Fibroblast of villous mesenchyme (primary cell): ENCODE measurements at regions not wholly inside any gene's neighbourhood (a gene's known extent, or its start where the extent isn't known, plus 50 kb on each side); places are given as distances from the start of the nearest gene placed in this dataset.

Experiments used
- DNase-seq: peaks from one replicate; pipeline ENCODE4 v3.0.0-alpha.2; 2010; ENCODE audit warnings: low read depth
- H3K4me3 ChIP-seq: 2 replicates; pipeline ENCODE4 v1.5.1; 2011; ENCODE audit warnings: low read depth, mild to moderate bottlenecking, low read length
- TF ChIP-seq, protein P1 (sequence below): IDR thresholded peaks from 2 replicates; pipeline ENCODE4 v1.5.1; 2012; ENCODE audit warnings: low read depth, mild to moderate bottlenecking, low read length; ENCODE audit not compliant: insufficient read depth

DNA sequence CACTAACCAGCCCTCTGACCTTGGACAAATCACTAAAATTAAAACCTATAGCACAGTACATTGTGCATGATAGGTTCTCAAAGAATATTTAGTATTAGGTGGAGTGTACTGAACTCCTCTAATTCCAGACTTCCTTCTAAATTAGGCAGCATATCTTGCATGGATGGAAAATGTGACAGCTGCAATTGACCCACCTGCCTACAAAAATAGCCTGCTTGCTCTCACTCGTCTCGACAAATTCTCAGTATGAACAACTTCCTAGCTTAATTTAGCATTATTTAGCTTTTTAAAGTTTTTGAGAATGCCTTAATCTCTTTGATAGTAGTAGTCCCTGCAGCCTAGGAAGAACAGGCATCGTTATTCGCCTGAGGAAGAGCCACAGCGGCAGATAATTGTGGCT, 482.0 kb downstream of the PIK3C3 start:
- TF ChIP-seq, protein P1, sequence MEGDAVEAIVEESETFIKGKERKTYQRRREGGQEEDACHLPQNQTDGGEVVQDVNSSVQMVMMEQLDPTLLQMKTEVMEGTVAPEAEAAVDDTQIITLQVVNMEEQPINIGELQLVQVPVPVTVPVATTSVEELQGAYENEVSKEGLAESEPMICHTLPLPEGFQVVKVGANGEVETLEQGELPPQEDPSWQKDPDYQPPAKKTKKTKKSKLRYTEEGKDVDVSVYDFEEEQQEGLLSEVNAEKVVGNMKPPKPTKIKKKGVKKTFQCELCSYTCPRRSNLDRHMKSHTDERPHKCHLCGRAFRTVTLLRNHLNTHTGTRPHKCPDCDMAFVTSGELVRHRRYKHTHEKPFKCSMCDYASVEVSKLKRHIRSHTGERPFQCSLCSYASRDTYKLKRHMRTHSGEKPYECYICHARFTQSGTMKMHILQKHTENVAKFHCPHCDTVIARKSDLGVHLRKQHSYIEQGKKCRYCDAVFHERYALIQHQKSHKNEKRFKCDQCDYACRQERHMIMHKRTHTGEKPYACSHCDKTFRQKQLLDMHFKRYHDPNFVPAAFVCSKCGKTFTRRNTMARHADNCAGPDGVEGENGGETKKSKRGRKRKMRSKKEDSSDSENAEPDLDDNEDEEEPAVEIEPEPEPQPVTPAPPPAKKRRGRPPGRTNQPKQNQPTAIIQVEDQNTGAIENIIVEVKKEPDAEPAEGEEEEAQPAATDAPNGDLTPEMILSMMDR, result no peak
- DNase-seq, result no peak
- H3K4me3 ChIP-seq, result no peak overlapping the region

DNA sequence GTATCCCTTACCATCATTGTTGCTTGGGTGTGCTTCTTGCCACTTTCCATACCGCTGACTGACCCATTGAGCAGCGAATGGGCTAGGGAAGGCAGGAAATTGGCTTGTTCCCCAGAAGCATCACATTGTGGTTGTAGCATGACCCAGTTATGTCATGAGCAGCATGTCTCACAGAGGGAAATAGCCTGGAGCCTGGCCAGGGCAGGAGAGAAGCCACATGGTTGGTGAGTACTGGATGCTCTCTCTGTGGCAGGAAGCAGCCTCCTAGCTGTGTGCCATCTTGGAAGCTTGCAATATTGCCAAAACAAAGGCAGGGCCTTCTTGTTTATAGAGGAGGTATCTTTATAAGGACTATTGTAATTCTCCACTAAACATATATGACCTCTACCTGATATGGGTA, 482.6 kb downstream of the PIK3C3 start:
- TF ChIP-seq, protein P1, result no peak
- peak; percentile 25 for DNase-seq
- H3K4me3 ChIP-seq, result no peak overlapping the region

DNA sequence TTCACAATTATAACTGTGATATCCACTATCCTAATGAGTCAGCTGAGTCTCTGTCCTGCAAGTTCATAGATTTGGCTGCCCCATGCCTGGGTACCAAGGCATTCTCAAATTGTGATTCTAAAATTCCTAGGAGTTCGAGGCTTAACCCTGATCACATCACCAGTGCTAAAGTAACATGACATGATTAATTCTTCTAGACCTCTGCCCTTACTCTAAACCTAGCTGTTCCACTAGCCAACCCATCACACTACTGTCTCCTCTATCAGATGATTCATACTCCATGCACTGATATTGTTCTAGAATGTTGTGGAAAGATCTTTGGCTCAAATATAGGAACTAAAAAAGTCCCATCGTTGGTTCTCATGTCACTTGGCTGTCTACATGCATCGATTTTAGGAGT, 487.6 kb downstream of the PIK3C3 start:
- no peak for DNase-seq
- no peak overlapping the region for H3K4me3 ChIP-seq
- TF ChIP-seq, protein P1, result no peak

DNA sequence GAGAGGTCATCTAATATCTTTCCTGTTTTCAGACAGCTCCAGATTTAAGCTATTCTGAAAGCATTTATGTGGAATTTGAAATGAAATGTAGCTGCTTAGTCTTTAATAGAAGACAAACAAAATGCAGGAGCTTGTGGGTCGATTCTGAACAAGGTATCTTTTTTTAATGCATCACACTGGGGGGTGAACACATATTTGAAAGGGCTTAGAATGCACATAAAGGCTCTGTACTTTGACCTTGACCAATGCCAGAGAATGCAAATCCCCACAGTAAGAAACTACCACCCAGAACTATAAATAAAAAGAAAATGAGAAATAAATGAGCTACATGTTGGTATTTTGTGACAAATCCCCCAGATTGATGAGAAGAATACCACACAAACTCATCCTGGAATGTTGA, 489.3 kb downstream of the PIK3C3 start:
- TF ChIP-seq, protein P1, result no peak
- no peak for DNase-seq
- no peak overlapping the region for H3K4me3 ChIP-seq

DNA sequence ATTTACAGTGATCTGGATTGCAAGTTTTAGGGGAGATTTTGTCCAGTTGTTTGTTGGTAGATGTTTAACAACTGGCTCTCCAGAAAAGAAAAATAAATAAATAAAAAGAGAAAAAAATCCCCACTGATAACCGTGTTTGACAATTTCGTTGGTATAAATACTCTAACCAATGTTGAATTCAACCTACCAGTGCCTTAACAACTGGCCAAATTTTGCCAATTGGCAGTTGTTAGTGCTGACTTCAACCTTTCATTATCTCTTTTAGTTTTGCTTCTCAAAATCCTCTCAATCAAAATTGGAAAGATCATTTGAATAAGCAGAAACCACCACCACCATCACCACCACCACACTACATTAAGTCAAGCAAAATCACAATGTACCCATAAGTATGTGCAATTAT, 490.3 kb downstream of the PIK3C3 start:
- DNase-seq, result no peak
- TF ChIP-seq, protein P1, result no peak
- H3K4me3 ChIP-seq, result no peak overlapping the region

DNA sequence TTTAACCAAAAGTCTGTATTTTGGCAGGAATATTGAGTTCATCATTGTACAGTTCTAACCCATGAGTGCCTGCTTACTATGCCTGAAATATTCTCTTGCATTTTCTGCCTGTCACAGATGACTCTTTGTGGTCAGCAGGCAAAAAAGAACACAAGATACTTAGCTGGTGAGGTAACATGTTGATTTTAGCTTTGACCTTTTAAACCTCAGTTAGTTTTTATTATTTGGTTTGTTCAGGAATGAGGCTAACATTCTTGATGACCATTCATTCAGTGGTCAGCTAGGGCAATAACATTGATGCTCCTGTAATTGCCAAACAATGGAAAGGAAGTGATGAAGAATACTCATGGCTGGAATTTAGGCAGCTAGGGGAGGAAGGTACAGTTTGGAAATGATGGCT, 491.2 kb downstream of the PIK3C3 start:
- TF ChIP-seq, protein P1, result no peak
- DNase-seq, result peak; percentile 79
- no peak overlapping the region for H3K4me3 ChIP-seq

DNA sequence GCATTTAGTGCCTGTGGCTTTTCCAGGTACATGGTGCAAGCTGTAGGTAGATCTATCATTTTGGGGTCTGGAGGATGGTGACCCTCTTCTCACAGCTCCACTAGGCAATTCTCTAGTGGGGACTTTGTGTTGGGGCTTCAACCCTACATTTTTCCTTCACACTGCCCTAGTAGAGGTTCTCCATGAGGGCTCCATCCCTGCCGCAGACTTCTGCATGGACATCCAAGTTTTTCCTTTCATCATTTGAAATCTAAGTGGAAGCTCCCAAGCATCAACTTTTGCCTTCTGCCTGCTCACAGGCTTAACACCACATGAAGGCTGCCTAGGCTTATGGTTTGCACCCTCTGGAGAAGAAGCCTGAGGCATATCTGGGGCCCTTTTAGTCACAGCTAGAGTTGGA, 492.7 kb downstream of the PIK3C3 start:
- DNase-seq, result no peak
- TF ChIP-seq, protein P1, result no peak
- no peak overlapping the region for H3K4me3 ChIP-seq
